Body of pancreas (tissue), 4 donors: ENCODE measurements at regions not wholly inside any gene's neighbourhood (a gene's known extent, or its start where the extent isn't known, plus 50 kb on each side); places are given as distances from the start of the nearest gene placed in this dataset.

Experiments used
- POLR2A ChIP-seq, 3 donors: fragments of 450-650 bp; IDR thresholded peaks; one replicate each; pipeline ENCODE4 v1.6.1; 2016; ENCODE audit warnings: antibody characterized with exemption in 3 of 3, mild to moderate bottlenecking in 2 of 3
- TF ChIP-seq, protein P1 (sequence below), 7 experiments: fragments of 450-650 bp in 4 of 7; fragments of 200-600 bp in 3 of 7; sonication (generic) in 3 of 7; IDR thresholded peaks; one replicate each; pipeline ENCODE4 v1.5.1; 2016 to 2019; ENCODE audit warnings: antibody characterized with exemption in 7 of 7

DNA sequence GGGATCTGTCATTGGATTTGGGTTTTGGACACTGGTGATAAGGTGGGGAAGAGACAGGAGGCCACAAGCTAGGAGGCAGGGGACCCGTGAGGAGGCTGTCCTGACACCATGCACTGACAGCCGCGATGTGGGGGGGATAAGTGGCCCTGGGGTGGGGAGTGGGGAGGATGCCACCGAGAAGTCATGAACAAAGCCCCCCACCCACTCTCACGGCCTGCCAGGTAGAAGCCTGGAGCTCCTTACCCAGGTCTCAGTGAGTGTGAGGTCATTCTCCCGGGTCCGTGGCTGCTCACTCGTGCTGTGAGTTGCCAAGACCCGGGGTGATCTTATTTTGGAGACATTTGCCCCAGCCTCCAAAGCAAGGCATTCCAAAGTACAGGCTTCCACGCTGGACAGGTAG, 165.9 kb upstream of the TNRC6C start:
- TF ChIP-seq, protein P1, sequence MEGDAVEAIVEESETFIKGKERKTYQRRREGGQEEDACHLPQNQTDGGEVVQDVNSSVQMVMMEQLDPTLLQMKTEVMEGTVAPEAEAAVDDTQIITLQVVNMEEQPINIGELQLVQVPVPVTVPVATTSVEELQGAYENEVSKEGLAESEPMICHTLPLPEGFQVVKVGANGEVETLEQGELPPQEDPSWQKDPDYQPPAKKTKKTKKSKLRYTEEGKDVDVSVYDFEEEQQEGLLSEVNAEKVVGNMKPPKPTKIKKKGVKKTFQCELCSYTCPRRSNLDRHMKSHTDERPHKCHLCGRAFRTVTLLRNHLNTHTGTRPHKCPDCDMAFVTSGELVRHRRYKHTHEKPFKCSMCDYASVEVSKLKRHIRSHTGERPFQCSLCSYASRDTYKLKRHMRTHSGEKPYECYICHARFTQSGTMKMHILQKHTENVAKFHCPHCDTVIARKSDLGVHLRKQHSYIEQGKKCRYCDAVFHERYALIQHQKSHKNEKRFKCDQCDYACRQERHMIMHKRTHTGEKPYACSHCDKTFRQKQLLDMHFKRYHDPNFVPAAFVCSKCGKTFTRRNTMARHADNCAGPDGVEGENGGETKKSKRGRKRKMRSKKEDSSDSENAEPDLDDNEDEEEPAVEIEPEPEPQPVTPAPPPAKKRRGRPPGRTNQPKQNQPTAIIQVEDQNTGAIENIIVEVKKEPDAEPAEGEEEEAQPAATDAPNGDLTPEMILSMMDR (IDR thresholded peaks at IDR 0.05): no peak
- no peak for TF ChIP-seq POLR2A (IDR thresholded peaks at IDR 0.05)
